HG02943 (cell line): ENCODE measurements at regions not wholly inside any gene's neighbourhood (a gene's known extent, or its start where the extent isn't known, plus 50 kb on each side); places are given as distances from the start of the nearest gene placed in this dataset.

Experiments
- ATAC-seq: cut with Tn5 transposase; IDR thresholded peaks from one replicate; pipeline ENCODE4 v1.9.1; 2021; ENCODE audit warnings: mild to moderate bottlenecking, low read depth, moderate library complexity; ENCODE audit not compliant: unreplicated experiment

DNA sequence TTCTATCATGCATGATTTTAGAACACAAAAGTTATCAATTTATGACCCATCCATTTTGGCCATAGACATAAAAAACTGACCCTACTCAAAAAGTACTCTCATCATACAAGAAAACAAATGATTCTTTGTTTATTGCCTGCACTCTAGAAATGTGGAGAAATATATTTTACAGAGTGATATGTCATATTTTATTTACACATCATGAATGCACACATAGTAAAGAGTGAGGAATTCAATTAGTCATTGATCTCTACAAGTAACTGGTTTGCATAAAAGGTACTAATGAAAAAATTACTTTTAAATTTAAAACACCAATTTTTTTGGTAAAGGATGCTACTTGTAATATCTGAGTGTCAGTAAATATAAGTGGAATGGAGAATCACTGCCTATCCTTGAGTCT, 242.5 kb upstream of the FAT4 start:
- no peak for ATAC-seq

DNA sequence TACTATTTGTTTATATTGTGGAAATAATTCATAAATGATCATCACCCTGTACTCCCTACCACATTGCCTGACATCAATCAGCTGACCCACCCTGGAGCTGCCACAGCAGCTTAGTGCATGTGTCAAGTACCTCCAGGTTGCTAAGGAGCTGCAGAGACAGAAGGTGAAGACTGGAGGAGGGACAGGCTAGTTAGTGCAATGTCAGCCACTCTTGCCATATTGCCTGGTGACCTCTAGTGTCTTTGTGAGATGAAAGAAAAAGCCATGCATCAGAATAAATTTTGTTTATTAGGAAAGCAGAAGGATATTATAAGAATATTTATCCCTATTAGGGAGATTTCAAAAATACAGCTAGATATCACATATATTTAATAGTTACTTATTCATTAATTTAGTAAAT, 243.9 kb upstream of the FAT4 start:
- ATAC-seq = no peak

DNA sequence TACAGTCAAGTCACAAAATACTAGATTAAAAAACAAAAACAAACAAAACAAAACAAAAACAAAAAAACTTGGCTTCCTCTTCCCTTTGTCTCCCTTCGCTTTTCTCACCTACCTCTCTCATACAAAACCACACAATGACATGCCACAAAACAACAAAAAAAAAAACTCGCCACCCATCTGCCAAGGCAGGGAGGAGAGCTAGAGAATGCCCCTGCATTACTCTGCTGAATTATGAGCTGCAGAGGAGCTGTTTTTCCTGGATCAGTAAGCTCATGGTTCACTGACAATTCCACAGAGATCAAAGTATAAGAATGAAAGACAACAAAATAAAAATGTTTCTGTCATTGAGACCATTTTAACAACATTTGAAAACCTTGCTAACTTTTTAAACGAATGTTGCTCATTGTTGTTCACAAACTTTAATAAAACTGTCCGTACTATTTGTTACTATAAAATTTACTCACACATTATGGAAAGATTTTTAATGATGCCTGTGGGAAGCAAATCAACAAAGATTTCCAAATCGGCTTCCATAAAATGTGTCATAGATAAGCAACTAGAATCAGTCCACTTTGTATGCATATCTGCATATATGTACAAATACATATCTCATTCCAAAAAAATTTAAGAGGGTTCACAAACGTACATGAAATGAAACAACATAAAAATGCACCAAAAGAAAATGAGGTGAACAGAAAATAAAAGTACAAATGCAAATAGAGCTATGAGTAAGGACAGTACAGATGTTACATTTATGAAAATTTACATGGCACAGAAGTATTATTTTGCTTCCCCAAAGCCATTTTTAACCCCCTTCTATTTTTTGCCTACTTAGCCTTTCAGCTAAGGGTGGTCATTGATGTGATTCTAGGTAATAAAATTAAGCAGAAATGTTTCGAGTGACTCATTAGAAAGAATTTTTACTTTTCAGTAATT, 252.4 kb upstream of the FAT4 start:
- no peak for ATAC-seq

DNA sequence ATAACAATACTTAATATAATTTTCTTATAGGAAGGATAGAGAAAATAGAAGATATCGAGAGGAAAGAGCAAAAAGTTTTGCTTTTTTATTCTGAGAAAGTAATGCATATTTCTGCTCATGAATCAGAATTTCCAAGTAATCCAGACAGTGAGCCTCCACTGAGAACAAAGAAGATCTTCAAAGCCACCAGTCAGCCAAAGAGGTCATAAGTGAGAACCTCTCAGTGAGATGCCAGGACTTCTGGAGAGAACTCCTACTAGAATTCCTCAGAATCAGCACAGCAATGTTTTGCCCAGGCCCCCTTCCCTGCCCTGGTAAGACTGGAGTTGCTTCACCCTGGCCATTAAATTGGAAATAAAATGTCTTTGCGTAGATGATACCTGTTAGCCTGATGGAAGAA, 254.4 kb upstream of the FAT4 start:
- ATAC-seq = no peak

DNA sequence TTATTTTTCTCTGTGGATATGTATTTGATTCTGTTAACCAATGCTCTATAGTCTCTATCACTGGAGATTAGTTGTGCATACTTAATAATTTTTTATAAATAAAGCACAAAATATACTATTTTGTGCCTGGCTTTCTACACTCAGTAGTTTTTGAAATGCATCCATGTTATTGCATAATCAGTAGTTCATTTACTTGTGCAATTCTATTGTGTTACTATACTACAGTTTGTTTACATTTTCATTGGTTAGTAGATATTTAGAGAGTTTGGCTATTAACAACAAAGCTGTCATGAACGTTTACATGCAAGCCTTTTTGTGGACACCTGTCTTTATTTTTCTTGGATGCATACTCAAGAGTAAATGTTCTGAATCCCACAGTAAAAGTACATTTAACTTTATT, 265.0 kb upstream of the FAT4 start:
- no peak for ATAC-seq

DNA sequence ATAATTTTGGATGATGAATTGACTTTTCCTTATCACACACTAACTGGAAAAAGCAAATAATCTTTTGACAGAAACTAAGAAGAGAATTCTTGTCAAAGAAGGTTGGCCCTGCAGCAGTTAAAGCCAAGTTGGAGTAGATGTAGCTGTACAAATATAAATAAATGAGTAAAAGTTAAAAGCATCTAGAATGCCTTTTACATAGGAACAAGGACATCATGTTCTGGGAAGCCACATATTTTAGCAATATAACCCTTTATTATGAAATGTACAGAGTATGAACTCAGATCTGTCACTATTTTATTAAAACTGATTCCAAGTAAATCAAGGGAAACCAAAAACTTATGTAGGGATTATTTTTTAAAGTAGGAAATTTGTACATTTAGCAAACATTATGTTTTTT, 269.4 kb upstream of the FAT4 start:
- no peak for ATAC-seq

DNA sequence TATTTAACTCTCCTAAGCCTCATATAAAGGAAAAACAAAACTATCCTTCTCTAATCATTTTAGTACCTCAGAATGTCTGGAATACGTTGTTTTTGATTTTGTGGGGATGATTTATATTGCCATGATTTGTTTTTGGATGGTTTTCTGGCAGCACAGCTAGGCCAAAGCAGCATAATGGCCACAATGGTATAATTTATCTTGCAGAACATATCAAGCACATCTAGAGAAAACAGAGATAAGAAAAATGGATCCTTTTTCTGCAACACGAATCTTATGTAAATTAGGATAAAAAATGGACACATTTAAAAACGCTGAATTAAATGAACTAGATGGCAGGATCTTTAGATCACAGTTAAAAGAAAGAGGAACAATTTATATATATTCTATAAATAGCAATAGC, 269.9 kb upstream of the FAT4 start:
- ATAC-seq = no peak

DNA sequence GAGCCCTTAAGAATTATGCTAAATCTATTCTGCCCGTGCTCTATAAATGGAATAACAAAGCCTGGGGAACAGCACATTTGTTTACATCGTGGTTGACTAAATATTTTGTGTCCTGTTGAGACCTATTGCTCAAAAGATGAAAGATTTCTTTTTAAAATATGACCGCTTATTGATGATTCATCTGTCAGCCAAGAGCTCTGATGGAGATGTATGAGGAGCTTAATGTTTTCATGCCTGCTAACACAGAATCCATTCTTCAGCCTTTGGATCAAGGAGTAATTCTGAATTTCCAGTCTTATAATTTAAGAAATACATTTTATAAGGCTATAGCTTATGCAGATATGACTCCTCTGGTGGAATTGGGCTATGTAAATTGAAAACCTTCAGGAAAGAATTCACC, 271.3 kb upstream of the FAT4 start:
- no peak for ATAC-seq

DNA sequence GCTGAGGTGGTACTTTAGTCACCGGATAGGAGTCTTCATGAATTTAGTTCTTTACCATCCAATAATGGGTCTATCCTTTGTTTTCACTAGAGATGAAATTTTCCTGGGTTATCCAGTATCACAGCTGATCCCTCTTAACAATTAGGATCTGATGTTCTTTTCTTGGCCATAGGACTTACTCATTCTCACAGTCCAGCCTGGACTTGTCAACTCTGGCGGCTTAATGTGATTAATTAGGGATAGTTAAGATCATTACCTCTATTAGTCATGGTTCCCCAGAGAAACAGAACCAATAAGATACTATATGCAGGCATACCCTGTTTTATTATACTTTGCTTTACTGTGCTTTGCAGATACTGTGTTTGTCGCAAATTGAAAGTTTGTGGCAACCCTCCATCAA, 272.7 kb upstream of the FAT4 start:
- ATAC-seq = no peak

DNA sequence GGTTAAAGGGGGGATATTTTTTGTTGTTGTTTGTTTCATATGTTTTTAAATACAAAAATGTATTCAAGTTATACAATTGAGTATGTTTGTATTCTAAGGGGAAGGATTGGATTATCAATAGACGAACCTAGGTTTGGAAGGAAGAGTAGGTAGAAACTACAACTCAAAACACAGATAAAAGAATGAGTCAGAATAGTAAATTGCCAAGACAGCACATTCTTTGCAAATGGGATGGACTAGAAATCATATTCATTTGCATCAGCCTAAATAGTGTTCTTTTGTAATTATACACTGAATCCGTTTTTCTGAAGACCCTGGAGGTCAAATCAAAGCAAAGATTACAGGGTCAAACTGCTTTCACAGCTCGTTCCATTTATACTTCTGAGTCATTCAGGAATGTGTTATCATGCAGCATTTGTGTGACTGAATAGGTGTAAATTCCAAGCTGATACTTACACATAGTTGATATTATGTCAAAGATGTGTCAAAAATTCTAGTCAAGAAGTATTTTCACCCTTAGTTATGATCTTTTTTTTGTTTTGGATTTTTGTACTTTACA, 273.3 kb upstream of the FAT4 start:
- ATAC-seq = no peak

DNA sequence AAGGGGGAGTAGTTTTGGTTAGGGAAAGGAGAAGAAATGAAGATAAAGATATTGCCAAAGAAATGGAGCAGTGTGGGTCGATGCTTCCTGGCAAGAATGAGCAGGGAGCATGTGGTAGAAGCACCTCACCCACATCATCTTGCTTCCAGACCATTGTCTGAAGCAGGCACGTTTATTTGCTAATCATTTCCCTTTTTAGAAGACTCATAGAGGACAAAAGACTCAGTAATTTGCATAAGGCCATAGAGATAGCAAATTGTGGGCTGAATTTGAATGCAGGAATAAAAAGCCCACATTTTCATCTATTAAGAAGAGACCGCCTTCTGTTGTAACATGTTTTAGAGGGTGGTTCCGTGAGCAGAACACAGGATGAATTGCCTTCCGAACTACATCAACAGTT, 275.2 kb upstream of the FAT4 start:
- ATAC-seq = no peak

DNA sequence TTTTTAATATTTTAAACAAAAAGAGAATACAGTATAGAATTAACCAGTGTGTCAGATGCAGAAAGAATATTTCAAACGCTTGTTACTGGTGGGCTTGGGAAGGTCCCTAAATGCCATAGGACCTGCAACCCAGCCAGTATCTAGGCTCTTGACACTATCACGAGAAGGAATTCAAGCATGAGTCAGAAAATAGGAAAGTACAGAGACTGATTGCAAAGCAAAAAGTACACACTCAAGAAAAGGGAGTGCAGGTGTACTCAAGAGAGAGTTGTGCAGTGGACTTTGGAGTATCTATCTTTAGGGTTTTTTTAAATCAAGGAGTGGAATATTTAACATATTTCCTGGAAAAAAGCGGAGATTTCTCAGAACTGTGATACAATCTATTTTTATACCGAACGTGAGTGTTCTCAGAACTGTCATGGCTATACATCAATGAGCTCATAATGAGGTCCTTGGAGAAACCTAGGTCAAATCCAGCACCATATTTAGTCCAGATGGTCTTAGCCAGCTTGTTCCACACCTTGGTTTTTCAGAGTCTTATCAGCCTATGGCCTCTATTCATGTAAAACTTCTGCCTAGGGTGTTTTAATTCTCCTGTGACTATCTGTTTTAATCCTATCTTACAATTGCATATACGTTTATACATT, 291.8 kb upstream of the FAT4 start:
- no peak for ATAC-seq

DNA sequence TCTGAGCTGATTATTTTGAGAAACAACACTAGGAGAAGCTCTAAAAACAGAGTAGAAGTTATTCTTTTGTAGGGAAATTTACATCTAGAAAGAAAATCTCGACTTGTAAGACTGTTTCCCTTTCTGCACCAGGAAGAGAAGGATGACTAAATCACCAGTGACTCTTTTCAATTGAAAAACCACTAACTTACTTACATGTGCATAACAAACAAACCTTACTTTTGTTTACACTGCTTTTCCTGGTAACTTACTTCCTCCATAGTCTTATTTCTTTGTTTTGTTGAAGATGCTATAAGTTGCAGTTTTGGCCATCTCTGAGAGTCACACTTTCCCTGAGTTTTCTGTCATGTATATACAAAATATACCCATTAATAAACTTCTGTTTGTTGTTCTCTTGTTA, 293.6 kb upstream of the FAT4 start:
- ATAC-seq = no peak

DNA sequence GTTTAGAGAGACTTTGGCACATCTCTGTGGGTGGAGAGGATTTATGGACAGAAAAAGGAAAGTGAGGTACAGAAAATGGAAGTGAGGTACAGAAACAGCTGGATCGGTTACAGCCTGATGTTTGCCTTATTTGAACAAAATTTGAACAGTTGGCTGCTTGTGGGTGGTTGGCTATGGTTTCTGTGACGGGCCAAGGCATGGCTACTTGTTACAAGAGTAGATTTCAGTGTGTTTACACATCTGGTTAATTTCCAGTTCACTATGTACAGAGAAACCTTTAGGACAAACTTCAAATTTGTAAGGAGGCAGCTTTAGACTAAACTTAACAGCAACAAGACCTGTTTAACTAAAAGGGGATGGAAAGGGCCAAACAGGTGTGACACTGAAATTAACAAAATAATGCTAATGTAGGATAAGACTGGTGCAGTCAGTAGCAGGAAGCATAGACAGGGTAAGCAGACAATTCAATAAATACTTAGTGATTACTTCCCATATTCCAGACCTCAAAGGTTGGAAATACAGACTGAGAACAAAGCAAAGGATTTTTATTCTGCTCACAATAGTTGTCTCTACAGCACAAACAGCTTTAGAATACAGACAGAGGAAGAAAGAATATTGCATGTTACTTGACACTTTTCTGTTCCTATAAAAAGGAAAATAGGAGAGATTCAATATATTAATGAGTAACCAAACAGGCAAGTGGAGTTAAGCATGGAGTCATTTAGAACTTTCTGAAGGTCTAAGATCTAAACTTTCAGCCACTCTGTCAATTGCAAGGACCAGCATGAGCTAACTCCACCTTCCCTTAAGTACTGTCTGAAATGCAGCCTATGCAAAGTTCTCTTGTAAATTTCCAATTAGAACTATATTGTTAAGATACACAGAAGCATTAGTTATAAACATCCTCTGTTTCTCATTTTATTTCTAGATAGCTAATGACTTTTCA, 294.4 kb upstream of the FAT4 start:
- ATAC-seq = no peak

DNA sequence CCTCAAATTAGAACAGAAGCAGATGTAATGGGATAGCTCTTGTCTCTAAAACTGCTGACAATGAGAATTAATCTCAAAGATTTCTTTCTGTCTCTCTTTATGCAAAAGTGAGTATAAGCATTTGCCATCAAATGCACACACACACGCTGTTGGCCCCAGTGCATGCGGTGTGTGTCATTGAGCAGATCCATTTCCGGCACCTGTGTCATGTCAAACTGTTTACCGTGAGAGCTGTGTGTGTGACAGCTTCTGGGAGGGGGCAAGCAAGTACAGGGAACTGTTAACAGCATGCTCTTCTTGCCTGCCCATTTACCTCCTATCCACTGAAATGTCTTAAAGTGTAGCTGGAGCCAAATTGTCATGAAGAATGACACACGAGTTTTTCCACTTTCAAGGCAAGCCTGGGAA, 297.9 kb upstream of the FAT4 start:
- ATAC-seq = no peak

DNA sequence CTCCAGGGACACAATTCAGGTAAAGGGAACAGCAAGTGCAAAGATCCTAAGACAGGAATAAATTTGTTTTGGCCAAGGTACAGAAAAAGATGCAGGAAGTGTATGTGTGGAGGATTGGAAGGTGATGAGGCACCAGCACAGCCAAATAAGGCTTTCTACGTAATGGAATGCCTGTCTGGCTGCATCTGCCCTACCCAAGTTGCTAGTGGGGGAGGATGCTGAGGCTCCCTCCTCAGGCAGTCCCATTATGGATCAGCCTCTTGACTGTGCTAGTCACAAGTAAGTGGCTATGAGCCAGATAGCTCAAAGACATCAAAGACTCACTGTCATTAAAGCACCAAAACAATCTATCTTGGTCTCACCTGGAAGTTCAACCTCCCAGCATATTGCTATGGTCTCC, 300.9 kb upstream of the FAT4 start:
- ATAC-seq = no peak

DNA sequence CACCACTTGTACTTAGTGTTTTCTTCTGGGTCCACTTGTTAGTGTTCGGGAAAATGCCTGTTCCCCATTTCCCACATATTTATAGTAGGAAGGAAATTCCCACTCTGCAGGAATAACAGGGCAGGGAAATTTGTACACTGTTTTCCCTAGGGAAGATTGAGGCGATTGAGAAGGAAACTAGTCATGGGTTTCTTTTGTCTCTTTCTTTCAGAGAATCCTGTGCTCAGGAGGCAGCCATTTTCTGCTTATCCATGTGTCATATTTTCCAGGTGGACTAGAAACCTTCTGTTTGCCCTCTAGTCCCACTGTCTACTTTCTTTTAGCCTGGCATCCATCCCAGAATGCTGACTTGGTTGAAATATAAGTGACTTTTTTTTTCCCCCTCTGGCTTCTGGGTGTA, 299.1 kb upstream of the ANKRD50 start:
- no peak for ATAC-seq

DNA sequence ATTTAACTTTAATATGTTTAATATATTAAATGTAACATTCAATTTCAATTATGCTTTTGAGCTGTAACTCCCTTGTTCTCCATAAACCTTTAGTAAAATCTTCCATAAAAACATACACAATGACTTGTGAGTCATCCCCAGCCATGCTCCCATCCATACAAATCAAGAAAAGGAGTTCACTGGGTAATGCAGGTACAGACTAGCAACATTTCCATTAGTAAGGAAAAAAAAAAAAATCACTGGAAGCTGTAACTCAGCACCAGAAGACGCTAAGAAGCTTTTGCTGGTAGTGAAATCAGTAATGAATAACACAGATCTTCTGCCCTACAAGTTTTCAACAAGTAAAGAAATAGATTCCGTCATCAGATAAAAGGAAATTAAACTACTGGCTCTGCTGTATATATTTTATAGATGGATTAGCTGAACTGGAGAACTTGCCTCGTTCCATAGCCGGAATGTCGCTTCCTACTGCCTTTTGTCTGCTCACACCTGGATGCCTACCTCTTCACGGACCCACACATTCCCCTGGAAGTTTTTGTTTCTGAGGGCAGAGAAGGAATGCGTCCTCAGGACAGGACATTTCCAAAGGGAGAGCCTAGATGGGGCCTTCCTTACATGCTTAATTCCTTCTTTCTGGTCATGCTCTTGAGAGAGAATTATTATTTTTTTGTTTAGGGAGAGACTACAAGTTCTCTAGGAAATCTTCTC, 298.4 kb upstream of the ANKRD50 start:
- no peak for ATAC-seq

DNA sequence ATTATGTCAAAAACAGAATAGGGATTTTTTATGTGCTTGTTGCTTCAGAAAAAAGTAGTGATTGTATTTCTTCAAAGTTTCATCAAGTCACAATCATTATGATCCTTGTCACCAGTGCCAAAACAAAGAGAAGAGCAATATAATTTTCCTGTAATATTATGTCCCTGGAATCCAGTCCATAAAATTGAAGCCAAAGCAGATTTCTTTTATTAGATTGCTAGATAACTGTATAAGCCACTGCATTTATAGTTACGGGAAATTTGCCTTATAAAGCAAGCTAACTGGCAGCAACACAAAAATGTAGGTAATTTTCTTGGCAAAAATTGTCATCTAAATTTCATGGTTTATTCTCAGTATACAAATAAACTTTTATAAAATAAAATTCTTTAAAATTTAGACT, 296.1 kb upstream of the ANKRD50 start:
- no peak for ATAC-seq

DNA sequence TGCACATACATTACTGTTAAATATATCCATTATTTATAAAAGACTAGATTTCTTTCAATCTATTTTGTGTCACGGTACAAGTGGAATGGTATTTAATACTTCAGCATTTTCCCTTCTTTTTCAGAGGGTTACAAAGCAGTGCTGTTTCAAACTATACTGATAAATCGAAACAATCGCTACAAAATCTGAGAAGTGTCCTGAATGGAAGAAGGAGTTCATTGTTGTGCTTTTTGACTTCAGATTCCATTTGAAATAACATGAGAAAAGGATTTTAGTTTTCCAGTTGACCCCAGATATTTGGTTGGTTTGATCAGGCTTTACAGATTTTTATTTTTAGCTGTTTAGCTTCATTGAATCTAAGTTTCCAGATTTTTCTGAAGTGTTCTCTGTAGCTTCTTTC, 292.1 kb upstream of the ANKRD50 start:
- ATAC-seq = no peak
